Mucosa of gallbladder (tissue), 1 donor: ENCODE measurements at regions not wholly inside any gene's neighbourhood (a gene's known extent, or its start where the extent isn't known, plus 50 kb on each side); places are given as distances from the start of the nearest gene placed in this dataset.

Experiments used
- DNase-seq: peaks from one replicate; pipeline ENCODE4 v3.0.0-alpha.2; 2020; ENCODE audit warnings: low spot score
- donor health status: DM: no; HTN: no; CAD: no.

DNA sequence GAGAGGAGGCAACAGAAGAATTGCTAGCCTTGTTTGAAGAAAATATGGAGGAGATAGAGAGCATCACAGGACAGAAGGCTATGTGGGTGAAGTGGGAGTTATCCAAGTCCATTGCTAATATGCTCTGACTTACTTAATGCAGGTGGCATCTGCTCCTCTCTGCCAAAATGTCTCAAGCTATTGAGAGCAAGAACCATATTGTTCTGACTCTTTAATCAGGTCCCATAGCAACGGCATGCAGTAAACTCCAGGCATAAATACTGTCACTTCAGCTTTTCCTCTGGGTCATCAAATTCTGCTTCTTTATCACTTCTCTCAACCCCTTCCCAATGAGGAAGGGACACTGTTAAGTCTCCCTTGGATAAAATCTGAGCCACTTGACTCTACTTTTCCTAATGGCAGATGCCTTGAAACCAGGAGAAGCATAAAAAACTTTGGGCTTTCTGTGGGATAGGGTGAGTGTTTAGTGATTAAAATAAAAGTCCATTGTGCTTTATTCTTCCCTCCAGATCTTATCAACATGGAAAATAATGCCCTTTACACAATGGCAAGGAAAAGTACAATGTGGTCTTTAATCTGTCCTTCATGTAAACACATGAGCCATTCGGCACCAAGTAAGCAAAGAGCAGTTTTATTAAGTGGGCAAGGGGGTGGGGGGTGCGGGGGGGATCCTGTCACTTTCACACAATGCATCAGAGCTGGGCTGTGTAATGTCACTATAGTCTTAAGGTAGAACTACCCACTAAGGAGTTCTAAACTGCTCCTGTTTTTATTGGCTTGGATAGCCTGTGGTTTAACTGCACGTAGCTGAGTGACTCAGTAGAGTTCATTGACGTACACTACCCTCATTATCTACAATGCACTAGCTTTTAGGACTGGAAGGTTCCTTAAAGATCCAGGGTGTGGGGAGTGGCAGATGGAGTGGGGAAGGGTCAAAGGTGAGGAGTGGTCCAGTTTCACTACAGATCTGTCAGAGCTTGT lies 71.0 kb upstream of the TARS1 start:
- no peak for DNase-seq

DNA sequence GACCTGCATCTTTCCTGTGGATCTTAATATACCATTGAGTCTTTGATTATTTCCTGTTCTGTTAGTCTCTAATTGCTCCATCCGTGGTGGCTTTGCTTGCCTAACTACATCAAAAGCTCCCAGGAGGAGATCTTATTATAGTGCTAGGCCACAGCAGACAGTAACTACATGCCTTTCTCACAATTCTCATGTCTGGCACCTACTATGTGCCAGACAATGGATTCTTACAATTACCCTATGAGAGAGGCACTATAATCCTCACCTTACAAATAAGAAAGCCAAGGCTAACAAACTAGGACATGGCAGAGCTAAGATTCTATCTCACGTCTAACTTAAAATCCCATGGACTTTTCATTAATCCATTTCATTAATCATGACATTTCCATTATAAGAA lies 70.3 kb upstream of the TARS1 start:
- no peak for DNase-seq

DNA sequence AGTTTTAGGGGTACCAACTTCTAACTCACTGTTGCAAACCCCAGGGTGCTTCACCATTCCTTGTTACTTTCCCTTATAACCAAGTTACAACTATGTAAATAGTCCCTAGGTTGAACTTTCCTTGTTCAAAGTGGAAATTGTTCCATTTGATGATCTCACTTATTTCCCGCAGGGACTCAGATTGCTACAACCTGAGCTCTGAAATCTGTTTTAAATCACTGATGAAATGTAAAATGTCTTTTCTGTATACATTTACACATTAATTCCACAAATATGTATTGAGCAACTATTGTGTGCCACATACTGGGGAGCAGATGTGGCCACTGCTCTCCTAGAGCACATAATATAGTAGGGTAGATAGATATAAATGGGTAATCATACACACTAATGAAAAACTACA lies 69.1 kb upstream of the TARS1 start:
- no peak for DNase-seq

DNA sequence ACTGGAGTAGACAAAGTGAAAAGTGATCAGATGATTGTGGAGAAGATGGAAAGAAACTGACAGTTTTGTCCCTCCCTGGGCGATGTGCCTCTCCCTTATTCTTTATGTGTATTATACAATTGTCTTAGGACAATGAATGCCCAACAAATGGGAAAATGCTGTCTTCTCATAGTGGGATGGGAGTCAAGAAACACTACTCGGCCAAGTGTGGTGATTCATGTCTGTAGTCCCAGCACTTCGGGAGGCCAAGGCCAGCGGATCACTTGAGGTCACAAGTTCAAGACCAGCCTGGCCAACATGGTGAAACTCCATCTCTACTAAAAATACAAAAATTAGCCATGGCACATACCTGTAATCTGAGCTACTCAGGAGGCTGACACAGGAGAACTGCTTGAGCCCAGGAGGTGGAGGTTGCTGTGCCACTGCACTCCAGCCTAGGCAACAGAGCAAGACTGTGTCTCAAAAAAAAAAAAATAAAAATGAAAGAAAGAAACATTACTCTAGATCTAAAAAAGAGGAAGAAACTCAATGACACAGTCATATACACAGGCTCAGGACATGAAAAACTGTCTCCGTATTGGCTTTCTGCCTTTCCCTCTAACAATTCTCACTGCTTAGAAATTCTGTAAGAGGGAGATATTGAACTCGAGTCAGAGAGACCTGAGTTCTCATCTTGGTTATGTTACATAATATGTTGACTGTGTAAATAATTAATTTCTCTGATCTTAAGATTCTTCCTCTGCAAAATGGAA lies 67.9 kb upstream of the TARS1 start:
- no peak for DNase-seq

DNA sequence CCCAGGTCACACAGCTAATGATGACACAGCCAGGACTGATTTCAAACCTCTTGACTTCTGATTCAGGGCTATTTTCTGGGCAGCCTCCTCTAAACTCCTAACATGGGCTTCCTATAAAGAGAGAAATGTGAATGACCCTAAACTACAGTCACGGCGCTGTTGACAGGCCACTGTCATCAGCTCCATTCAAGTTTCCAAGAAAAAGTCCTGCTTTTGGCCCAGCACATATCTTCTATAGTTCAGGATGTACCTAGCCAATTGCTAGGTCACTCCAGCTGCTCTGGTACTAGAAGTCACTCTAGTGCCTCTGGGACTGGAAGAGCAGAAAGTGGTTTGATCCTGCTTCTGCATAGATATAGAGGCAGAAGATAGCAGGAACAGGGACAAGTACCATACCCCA lies 64.9 kb upstream of the TARS1 start:
- no peak for DNase-seq

DNA sequence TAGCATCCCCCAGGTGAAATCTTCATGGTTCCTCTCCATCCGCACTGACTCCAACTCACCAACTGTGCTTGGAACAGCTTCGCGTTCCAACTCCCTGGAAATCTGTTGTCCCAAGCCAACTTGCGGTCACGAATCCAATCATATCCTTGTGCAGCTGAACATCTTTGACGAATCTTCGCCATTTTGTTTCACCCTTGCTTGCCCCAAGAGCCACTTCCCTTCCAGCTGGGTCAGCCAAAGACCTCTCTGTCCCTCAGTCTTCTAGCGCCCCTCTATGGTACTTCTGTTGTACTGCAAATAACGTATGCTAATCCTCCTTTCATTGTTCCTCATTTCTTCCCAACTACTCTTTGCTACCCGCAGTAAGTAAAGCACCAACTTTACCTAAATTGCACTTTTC lies 61.0 kb upstream of the TARS1 start:
- DNase-seq: no peak

DNA sequence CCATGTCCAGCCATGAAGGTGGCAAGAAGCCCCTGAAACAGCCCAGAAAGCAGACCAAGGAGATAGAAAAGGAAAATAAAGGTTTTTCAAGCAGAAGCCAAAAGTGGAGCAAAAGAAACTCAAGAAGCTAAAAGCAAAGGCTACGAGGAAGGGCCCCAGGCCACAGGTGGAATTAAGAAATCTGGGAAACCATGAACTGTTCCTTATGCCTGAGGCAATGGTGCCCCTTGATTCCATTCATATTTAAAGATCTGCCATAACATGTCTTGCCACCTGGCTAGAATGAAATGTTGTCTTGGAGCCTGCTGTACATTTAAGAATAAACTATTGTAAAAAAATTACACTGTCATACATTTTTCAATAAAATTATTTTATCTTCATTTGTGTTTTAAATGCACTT lies 59.5 kb upstream of the TARS1 start:
- no peak for DNase-seq
